Fibroblast of skin of back (primary cell): ENCODE measurements at regions not wholly inside any gene's neighbourhood (a gene's known extent, or its start where the extent isn't known, plus 50 kb on each side); places are given as distances from the start of the nearest gene placed in this dataset.

Experiments used
- DNase-seq: peaks from one replicate; pipeline ENCODE4 v3.0.0-alpha.2; 2013

DNA sequence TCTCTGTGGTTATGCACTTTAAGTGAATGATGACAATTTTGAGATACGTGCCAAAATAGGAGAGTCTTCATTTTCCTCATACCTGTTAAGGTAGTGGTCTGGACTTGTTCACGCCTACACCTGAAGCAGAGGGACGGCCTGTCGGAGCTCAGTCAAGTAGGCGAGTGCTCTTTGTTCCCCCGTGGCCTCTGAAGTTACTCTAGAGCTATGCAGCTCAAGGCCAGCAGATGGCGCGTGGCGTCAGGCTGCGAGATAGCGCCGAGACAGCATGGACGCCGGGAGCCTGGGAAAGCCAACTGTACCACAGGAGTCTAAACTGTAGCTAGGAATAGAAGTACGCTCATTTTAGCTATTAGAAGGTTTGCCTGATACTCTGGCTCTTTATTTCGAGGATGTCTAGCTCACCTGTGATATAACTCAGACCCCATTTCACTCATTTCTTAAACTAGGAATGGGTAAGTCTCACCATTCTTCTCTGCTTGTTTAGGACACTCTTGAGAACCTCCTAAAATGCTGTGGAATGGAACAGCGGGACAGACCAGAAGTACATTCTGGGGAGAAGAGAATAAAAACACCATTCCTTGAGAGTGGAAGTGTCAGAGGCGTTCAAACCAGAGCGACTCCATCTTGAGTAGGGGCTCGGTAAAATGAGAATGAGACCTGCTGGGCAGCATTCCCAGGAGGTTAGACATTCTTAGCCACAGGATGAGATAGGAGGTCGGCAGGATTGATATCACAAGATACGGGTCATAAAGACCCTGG, 267.4 kb upstream of the HMGA2 start:
- peak; percentile 84 for DNase-seq

DNA sequence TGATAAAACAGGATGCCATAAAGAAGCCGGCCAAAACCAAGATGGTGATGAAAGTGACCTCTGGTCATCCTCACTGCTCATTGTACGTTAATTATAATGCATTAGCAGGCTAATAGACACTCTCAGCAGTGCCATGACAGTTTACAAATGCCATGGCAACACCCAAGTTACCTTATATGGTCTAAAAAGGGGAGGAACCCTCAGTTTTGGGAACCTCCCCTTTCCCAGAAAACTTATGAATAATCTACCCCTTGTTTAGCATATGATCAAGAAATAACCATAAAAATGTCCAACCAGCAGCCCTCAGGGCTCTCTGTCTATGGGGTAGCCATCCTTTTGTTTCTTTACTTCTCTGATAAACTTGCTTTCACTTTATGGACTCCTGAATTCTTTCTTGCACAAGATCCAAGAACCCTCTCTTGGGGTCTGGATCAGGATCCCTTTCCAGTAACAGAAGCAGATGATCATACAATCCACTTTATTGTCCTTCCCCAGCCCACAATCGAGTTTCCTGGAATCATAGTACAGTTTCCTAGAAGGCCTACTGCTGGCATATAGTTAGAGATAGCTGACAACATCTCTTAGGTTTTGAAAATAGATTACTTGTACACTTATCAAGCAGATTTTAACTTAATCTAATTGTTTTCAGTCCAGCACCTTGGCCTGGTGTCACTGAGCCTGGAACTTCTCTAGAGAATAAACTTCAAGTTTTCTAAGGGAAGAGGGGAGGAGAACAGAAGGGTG, 266.7 kb upstream of the HMGA2 start:
- no peak for DNase-seq

DNA sequence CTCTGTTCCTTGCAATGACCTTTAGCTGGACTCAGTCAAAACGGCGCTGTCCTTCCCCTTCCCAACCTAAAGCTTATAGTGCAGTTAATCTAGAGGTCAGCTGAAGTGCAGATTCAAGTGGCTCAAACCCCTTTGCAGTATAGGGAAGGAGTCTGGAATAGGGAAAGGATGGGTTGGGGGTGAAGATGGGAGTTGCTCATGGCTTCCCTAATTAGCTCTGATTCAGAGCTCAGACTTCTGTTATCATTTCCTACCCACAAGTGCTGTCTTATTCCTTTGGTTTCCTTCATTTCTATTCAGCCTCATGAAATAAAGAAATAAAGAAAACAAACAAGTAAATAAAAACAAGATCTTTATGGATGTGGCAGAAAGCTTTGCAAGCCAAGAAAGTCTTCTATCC, 264.0 kb upstream of the HMGA2 start:
- DNase-seq, result peak; percentile 30

DNA sequence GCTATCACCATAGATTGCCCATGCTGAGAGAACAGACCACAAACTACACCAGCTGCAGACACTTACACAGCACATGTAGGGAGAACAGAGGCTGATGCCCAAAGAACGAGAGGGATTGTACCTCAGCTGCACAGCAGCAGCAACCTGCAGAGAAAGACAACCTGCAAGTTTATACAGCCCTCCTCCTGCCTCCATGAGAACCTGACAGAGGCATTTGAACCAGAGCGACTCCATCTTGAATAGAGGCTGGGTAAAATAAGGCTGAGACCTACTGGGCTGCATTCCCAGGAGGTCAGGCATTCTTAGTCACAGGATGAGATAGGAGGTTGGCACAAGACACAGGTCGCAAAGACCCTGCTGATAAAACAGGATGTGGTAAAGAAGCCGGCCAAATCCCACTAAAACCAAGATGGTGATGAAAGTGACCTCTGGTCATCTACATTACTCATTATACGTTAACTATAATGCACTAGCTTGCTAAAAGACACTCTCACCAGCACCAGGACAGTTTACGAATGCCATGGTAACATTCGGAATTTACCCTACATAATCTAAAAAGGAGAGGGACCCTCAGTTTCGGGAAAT, 262.4 kb upstream of the HMGA2 start:
- DNase-seq, result peak; percentile 70

DNA sequence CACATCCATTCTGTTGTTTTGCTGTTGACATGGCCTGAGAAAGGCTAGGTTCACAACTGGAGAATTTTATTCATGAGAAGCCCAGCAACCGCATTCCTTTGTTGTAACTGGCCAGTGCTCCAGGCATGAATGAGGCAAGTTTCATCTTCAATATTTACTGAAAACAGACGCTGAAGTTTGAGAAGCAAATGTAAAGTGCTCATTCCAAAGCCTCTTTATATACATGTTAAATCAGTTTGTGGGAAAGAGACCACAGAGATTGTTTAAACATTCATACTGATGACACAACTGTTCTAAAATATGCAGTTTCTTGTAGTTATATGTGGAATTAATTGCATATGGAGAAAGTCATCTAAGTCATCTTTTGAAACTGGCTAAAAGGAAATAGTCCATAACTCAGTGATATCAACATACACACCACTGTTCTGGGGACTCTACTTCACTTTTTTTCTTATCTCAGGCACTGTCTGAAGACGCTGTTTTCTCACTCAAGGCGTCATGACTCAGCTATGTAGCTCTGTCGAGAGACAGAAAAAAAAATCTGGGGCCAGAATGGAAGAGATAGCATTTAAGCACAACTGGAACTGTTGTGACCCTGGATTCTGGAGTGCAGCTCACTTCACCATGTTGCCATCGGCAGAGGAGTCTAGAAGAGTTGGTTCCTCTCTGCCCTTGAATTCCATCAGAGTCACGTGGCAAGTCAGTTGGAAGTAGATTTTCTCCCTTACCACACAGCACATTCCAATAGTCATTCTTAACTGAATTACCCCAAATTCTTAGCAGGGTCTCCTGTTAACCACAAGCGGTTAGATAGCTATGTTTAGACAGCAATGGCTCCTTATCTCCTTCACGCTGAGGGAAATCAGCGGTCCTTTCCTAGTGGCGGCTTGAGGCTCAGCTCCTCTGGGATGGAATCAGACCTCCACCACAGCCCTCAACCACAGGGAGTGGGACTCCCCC, 258.4 kb upstream of the HMGA2 start:
- DNase-seq, result peak; percentile 98

DNA sequence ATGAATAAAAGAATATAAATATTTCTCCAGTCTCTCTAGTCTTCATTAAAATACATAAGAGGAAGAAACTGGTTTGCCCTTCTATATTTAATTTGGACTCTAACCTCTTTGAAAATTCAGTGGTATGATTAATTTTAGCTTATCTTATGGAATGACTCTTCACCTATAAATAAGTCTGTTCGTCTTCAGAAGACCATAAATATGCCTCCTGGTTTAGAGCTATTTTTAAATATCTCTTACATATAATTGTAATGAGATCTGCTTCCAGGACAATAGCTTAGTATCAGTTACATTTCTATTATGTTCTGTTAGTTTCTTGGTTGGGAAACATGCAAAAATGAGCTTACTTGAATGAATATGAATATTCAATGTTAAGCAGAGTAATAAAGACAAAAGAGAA, 257.5 kb upstream of the HMGA2 start:
- peak; percentile 58 for DNase-seq

DNA sequence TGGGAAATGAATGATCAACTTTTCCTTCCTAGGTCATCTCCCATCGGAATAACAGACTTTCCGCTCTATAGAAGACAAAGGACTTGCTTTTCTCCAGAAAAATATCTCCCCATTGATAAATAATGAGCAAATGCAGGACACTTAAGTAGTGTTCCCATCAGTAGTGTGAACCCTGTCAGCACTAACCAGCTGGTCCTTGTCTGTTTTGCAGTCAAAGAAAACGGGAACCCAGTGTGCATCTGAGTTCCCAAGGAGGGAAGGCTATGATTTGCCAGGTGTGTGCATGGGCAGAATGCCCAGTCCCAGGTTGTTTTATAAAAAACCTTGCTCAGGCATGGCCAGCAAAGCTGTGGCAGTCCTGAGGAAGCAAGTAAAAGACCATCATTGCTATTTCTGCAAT, 256.5 kb upstream of the HMGA2 start:
- no peak for DNase-seq

DNA sequence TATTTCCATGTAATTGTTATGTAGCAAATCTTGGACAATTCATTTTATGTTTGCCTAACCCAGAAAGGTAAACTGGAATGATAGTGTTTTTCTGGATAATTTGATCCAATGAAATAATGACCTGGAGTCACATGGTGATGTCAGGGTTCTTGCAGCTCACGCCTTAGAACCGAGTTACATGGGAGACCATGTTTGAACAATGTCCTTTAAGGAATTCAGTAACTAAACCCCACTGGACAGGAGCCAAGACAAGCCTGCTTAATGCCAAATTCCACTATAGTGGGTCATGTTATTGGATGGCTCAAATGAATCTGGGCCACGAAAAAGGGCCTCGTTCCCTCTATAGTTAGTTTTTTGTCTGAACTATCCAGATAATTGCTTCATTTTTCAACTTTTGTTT, 255.8 kb upstream of the HMGA2 start:
- peak; percentile 96 for DNase-seq

DNA sequence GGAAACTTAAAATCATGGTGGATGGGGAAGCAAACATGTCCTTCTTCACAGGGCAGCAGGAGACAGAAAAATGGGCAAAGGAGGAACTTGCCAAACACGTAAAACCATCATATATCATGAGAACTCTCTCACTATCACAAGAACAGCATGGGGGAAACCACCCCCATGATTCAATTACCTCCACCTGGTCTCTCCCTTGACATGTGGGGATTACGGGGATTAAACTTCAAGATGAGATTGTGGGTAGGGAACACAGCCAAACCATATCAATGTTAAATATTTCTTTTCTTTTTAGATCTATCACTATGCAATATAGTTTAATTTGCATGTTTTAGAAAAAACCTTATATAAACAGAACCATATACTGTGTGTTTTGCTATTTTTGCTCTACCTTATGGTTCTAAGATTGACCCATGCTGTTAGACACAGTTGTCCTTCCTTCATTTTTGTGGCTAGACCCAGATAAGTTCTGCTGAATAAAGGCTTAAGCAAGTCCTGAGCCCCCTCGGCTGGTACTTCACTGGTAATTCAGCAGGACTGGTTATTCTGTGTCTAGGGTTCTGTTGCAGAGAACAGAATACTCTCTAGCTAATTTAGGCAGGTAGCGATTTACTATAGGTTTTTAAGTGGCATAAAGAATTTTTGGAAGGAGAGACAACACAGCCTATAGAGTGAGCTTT, 253.7 kb upstream of the HMGA2 start:
- no peak for DNase-seq

DNA sequence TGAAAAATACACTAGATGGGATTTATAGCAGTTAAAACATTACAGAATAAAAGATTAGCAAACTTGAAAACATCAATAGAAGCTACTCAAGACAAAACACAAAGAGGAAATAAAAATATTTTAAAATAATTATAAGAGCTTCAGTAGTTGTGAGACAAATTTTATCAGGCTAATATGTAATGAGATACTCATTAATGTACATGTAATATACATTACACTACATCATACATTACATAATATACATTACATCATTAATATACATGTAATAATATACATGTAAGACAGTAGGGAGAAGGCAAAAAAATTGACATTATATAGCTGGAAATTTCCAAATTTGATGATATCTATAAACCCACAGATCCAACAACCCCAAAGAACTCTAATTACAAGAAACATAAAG, 249.4 kb upstream of the HMGA2 start:
- no peak for DNase-seq

DNA sequence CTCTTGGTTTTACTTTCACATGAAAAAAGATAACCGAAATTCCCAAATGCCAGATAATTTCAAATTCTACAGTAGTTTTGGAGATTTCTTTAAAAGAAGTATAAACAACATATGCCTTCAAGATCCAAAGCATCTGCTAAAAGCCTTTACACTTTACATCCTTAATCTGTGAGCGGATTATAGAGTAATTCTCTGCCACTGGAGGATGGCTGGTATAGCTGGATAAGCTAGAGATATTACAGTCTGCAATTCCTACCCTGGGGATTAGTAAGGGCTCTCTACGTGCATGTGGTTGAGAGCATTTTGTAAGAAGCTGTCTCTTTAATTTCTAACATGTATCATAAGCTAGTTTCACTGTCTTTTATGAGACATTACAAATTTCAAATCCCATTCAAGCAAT, 240.3 kb upstream of the HMGA2 start:
- DNase-seq, result no peak

DNA sequence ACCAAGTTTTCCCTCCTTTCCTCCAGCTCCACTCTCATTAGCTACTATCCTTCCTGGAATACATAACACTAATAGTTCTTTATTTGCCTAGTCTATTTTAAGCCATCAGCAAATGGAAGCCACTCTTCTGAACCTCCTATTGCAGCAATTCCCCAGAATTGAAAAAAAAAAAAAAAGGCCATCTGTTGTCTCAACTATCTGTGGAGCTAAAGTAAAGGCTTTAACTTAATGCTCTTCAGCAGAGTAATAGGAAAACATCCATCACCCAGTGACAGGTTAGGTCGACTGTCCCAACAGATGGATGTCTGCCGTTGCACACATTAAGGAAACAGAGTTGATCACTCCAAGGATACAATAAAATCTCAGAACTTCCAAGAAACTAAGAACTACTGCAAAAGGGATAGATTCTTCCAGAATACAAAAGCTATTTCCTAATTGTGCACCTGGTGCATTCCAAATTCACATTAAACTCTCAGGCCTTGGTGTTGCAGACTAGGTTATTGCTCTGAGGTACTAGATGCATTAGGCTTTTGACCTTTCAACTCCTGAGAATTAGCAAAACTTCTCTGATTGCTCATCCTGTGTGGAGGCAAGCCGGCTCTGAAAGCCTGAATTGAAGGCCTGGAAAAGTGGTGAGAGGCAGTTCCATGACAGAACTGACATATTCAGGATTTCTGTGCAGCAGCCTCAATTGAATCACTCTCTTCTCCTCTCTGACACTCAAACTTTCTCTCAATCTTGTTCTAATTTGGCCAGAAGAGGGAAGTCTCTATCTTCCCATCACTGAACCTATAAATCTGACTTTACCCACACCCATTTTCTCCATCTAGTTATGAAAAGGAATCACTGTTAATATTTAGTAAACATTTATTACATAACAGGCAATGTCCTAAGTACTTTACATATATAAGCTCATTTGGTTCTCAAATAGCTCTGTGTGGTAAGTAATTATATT, 238.4 kb upstream of the HMGA2 start:
- no peak for DNase-seq

DNA sequence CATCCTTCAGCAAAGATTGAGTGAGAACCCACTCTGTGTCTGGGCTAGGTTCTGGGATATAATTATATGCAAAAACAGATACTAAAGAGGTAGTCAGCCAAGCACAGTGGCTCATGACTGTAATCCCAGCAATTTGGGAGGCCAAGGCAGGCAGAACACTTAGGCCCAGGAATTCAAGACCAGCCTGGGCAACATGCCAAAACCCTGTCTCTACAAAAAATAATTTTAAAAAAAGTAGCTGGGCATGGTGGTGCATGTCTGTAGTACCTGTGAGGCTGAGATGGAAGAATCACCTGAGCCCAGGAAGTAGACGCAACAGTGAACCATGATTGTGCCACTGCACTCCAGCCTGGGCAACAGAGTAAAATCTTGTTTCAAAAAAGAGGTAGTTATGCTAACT, 237.5 kb upstream of the HMGA2 start:
- no peak for DNase-seq

DNA sequence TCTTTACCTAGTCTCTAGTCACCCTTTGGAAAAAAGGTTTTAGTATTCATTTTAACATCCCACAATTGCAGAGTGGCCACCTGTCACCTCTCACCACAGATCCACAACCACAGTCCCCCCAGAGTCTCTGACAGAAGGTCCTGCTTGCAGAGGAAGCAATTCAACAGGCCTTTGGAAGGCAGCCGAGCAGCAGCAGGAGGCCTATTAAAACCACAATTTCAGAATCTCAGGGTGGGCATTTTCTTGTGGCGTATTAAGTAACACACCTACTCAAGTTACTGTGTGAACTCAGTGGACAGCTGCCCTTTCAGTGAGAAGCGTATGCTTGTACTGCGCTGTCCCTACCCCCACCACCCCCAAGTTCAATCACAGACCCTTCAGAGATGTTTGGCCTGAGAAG, 234.0 kb upstream of the HMGA2 start:
- no peak for DNase-seq

DNA sequence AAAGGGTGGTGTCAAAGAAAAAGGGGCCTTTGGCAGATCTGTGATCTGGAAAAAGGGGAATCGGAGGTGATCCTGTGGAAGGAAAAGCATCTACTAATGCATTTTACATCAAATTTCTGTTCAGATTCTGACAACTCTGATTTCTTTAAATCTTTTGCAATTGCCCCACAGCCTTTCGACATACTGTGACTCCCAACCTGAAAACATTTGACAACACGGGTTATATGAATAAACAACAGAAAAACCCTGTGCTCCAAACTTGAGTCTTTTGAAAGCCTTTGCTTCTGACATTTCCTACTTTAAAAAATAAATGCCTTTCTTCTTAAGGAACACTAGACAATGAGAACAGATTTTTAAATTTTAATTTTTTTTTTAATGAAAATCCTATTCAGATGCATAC, 231.9 kb upstream of the HMGA2 start:
- DNase-seq, result no peak

DNA sequence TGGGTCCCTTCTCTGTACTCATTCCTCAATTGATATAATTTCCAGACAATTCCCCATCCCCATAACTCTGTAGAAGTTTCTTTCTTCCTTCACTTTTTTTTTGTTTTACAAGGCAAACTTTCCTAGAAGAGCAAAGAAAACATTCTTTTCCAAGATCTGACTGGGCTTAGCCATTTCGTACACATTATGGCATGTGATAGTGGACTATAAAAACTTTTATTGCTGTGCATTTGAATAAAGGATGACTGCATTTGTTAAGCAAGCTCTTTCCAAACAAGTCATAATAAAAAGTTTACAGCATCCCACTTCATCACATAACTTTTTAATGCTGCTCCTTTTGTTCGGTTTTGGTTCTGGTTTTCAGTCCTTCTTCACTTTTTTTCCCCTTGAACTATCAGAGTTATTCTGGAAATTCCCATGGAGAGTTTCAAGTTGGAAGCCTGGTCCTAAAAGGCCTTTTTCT, 231.0 kb upstream of the HMGA2 start:
- peak; percentile 47 for DNase-seq

DNA sequence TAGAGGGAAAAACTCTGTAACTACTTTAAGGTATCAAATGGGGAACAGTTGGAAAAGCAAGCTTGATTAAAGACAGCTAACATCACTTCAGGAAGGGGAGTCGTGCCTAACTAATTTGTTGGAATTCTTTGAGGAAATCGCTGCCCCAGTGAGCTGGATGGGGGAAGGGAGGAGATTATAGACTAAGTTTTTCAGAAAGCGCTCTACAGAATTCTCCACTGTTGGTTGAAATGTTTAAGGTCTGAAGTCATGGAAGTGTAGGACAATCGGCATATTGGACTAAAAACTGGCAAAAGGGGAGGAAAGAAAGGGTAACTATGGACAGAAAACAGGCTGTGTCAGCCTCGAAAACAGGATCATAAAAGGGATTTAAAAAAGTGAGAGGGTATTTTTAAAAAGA, 229.9 kb upstream of the HMGA2 start:
- peak; percentile 74 for DNase-seq

DNA sequence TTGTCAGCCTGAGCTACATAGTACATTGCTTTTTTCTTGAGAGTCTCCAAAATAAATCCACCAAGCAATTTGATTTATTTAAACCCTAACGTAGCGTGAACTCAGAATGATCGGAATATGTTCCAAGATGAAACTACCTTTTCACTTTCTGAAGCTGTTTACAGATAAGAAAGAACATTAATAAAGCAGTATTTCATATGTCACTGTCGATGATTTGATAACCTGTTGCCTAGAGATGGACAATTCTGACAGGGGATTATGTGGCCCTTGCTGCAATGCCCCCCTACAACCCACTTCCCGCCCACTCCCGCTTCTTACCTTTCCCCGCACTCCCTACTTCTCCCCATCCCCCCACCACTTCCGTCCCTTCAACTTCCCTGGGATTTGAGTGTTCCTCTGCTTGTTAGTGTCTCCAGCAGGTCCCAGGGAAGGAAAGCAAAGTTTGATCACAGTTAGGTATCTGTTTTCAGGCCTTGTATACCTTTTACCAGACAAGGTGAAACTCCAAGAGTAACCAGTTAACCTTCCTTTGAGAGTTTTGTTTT, 229.2 kb upstream of the HMGA2 start:
- no peak for DNase-seq

DNA sequence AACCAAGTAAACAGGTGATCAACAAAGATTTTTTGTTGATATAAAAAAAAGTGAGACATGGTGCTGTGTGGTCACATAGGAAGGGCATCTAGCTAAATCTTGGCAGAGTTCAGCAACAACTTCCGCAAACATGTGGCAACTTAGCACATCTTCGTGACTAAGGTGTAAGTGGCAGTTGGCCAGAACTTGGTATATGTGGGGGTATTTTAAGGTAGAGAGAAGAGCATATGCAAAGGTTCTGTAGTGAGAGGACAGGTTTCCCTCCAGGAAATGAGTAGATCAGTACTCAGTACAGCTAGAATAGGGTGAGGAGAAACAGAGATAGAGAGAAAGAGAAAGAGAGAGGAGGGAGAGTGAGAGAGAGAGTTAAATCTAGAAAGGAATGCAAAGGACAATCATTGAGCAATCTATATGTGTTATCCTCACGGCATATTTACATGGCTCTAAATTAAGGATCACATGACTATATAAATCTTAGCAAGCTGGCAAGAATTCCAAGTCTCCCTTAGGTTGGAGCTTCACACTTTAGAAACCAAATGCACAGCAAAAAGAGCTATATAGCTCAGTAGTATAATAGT, 227.7 kb upstream of the HMGA2 start:
- no peak for DNase-seq

DNA sequence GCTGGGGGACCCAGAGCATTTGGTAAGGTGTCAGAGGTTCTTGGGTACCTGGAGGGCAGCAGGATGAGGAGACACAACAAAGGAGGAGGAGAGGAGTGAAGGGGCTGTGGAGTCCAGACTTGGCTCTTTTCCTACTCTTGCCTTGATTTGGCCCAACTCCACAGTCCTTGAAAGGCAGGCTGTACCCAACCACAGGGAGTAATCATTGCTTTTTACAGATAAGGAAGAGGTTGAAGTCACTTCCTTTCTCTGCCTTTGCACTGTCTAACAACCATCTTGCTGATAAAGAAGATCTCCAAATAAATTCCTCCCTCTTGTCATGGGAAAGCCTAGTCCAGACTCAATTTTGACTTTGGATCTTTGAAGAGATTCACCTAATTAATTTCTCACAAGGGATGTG, 226.8 kb upstream of the HMGA2 start:
- no peak for DNase-seq
